LNCaP clone FGC (cell line): ENCODE measurements at regions not wholly inside any gene's neighbourhood (a gene's known extent, or its start where the extent isn't known, plus 50 kb on each side); places are given as distances from the start of the nearest gene placed in this dataset.

Experiments used
- DNase-seq: peaks from one replicate; pipeline ENCODE4 v3.0.0-alpha.2; 2011; ENCODE audit warnings: low read depth
- H3K4me3 ChIP-seq: 2 replicates; pipeline ENCODE4 v1.5.1; 2011; ENCODE audit warnings: mild to moderate bottlenecking, low read depth, low read length, control low read depth
- TF ChIP-seq, protein P1 (sequence below): IDR thresholded peaks from 2 replicates; pipeline ENCODE4 v1.5.1; 2012; ENCODE audit warnings: mild to moderate bottlenecking; ENCODE audit not compliant: control insufficient read depth, insufficient read depth; ENCODE audit errors: extremely low read depth

DNA sequence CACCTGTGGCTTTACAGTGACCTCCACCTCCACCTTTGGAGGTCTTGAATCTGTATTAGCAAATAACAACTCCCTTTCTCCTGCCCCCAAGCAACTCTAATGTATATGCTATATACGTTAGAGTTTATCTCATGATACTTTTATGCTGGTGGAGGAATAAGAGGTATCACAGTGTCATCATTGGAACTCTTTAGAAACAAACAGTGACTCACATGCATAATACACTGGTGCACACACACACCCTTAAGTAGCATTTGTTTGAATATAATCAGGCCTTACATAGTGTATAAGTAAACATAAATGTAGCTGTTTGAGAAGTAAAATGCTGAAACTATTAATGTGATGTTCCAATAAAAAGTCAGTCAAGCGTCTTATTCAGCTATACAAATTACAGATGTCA lies 280.2 kb upstream of the C2CD4B start:
- TF ChIP-seq, protein P1, sequence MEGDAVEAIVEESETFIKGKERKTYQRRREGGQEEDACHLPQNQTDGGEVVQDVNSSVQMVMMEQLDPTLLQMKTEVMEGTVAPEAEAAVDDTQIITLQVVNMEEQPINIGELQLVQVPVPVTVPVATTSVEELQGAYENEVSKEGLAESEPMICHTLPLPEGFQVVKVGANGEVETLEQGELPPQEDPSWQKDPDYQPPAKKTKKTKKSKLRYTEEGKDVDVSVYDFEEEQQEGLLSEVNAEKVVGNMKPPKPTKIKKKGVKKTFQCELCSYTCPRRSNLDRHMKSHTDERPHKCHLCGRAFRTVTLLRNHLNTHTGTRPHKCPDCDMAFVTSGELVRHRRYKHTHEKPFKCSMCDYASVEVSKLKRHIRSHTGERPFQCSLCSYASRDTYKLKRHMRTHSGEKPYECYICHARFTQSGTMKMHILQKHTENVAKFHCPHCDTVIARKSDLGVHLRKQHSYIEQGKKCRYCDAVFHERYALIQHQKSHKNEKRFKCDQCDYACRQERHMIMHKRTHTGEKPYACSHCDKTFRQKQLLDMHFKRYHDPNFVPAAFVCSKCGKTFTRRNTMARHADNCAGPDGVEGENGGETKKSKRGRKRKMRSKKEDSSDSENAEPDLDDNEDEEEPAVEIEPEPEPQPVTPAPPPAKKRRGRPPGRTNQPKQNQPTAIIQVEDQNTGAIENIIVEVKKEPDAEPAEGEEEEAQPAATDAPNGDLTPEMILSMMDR, result no peak
- DNase-seq, result no peak
- no peak overlapping the region for H3K4me3 ChIP-seq

DNA sequence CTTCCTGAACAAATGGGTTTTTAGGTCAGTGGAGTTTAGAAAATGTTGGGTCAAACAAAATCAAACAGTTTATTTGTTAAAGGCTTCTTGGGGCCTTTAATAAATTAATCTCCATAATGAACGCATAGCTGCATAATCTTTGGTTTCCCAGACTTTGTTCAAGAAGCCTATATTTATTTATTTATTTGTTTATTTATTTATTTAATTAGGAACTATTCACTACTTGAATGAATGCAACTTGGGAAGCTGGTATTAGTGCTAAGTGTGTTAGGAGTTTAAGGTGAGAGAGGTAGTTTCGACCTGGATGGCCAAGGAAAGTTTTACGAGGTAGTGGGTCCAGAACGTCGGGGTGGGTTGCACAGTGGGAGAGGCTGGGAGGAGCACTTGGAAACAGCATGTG lies 281.9 kb upstream of the C2CD4B start:
- TF ChIP-seq, protein P1, result no peak
- DNase-seq, result no peak
- H3K4me3 ChIP-seq, result no peak overlapping the region

DNA sequence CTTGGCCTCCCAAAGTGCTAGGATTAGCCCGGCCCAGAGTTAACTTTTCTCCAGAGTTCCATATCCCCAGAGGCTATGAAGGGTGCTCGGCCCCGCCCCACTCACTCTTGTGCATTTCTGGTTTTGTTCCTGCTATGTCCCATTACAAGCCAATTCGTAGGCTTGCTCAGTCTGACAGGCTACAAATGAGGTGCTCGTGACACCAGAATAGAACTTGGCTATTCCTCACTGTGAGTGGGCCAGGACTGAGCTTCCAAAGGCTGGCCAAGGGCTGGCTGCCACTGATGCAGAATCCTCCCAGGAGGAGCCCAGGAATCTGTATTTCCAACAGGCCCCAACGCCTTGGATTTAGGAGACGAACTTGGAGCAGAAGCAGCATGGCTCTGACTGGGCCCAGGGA lies 282.7 kb upstream of the C2CD4B start:
- TF ChIP-seq, protein P1, result no peak
- no peak overlapping the region for H3K4me3 ChIP-seq
- DNase-seq, result no peak

DNA sequence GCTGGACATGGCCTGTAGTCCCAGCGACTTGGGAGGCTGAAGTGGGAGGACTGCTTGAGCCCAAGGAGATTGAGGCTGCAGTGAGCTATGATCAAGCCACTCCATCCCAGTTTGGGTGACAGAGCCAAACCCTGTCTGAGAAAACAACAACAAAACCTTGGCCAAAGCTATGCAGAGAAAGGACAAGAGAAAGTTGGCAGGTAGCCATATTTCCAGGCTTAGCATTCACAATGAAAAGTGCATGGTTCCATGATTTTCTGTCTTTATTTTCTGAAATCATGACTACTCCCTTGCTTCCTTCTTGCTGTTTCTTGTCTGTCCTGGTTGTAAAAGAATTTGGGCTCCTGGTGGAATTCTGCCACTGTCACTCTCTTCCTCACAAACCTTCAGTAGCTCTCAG lies 284.6 kb upstream of the C2CD4B start:
- H3K4me3 ChIP-seq, result no peak overlapping the region
- DNase-seq, result no peak
- TF ChIP-seq, protein P1, result no peak

DNA sequence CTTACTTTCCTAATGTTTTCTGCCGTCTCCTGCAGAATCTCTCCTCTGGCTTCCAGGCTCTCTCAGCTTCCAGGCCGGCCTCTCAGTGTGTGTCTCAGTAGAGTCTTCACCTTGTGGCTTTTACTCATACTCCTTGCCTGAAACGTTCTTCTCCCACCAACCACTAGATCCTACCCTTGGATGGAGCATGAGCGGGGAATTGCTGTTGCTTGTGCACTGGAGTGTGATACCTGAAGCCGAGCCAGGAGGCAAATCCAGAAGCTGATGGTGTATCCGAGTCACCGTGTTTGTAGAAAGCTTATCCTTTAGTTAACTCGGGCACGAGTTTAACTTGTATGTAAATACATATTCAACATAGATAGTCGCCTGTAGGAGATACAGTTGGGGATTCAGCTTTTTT lies 285.0 kb upstream of the C2CD4B start:
- TF ChIP-seq, protein P1, result no peak
- no peak for DNase-seq
- H3K4me3 ChIP-seq, result no peak overlapping the region

DNA sequence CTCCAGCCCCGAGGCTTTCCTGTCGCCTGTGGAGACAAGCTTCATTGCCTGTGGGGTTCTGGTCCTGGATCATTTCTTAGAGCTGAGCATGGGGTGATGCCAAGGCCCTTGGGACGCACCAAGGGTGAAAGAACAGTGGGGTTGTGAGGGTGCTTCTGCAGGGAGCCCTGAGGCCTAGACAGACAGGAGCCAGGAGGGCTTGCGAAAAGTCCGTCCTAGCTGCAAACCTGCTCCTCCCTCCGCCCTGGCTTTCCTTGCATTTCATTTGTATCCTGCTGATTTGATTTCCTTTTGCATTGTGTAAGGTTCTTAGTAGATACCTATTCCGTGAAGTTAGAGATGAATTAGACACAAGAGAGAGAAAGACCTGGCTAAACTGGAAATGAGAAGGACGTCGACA lies 286.9 kb upstream of the C2CD4B start:
- TF ChIP-seq, protein P1, result no peak
- no peak overlapping the region for H3K4me3 ChIP-seq
- DNase-seq, result no peak

- no peak overlapping the region for H3K4me3 ChIP-seq
- TF ChIP-seq, protein P1, result no peak
- DNase-seq, result no peak
These were observed 287.6 kb upstream of the C2CD4B start for GRCh38 chr15:62452667-62453066.
